ENCODE measurements at regions not wholly inside any gene's neighbourhood (a gene's known extent, or its start where the extent isn't known, plus 50 kb on each side); places are given as distances from the start of the nearest gene placed in this dataset.

GRCh38 chr14:76591266-76591665 lies 170.0 kb upstream of the VASH1 start:
- no peak for TF ChIP-seq ZFP30 (CRISPR knock-in tag; IDR thresholded peaks at IDR 0.05)
- no peak for TF ChIP-seq ZC3H10 (CRISPR knock-in tag; IDR thresholded peaks at IDR 0.05)
- TF ChIP-seq CREB5 (CRISPR knock-in tag; IDR thresholded peaks at IDR 0.05; ENCODE audit: low read depth) = no peak
